ENCODE measurements at regions not wholly inside any gene's neighbourhood (a gene's known extent, or its start where the extent isn't known, plus 50 kb on each side); places are given as distances from the start of the nearest gene placed in this dataset.

- Histone ChIP-seq H3K27ac (ENCODE audit: low read depth, low read length) (no peak overlapping the region), H3K4me3 (ENCODE audit: low read depth, low read length) (no peak overlapping the region), H3K27me3 (ENCODE audit: control insufficient read depth, insufficient read depth, low read length) (no peaks in the 10 kb centered on the region), H3K9me3 (ENCODE audit: control insufficient read depth, insufficient read depth, low read length) (no peaks in the 10 kb centered on the region)
- no peak for TF ChIP-seq CTCF (IDR thresholded peaks at IDR 0.05; ENCODE audit: low read depth, low read length)
- ChIA-PET POLR2A (no interaction called here), CTCF (no interaction called here)
- no peak for DNase-seq (ENCODE audit: low read depth, low spot score)
Measured at GRCh38 chr2:43001787-43002468, 209.5 kb upstream of the HAAO start.

- no peak overlapping the region for H3K4me3 ChIP-seq (ENCODE audit: low read depth, low read length)
- ChIA-PET CTCF (no interaction called here), POLR2A (no interaction called here)
- no peak for DNase-seq (ENCODE audit: low read depth, low spot score)
- no peaks in the 10 kb centered on the region for H3K27me3 ChIP-seq (ENCODE audit: control insufficient read depth, insufficient read depth, low read length)
- TF ChIP-seq CTCF (IDR thresholded peaks at IDR 0.05; ENCODE audit: low read depth, low read length) = no peak
- H3K27ac ChIP-seq (ENCODE audit: low read depth, low read length) = no peak overlapping the region
- no peaks in the 10 kb centered on the region for H3K9me3 ChIP-seq (ENCODE audit: control insufficient read depth, insufficient read depth, low read length)
Measured at GRCh38 chr2:43001055-43001378, 208.6 kb upstream of the HAAO start.

- no peaks in the 10 kb centered on the region for H3K27me3 ChIP-seq (ENCODE audit: control insufficient read depth, insufficient read depth, low read length)
- H3K4me3 ChIP-seq (ENCODE audit: low read depth, low read length) = no peak overlapping the region
- TF ChIP-seq CTCF (IDR thresholded peaks at IDR 0.05; ENCODE audit: low read depth, low read length) = no peak
- CTCF ChIA-PET = no interaction called here
- no peak overlapping the region for H3K27ac ChIP-seq (ENCODE audit: low read depth, low read length)
- POLR2A ChIA-PET = no interaction called here
- DNase-seq (ENCODE audit: low read depth, low spot score) = no peak
- no peaks in the 10 kb centered on the region for H3K9me3 ChIP-seq (ENCODE audit: control insufficient read depth, insufficient read depth, low read length)
Measured at GRCh38 chr2:43000242-43001054, 208.1 kb upstream of the HAAO start.

GRCh38 chr2:42999856-43000241 is 207.5 kb upstream of the HAAO start:
- Histone ChIP-seq H3K9me3 (ENCODE audit: control insufficient read depth, insufficient read depth, low read length) (no peaks in the 10 kb centered on the region), H3K27ac (ENCODE audit: low read depth, low read length) (no peak overlapping the region), H3K4me3 (ENCODE audit: low read depth, low read length) (no peak overlapping the region), H3K27me3 (ENCODE audit: control insufficient read depth, insufficient read depth, low read length) (no peaks in the 10 kb centered on the region)
- no peak for DNase-seq (ENCODE audit: low read depth, low spot score)
- CTCF ChIA-PET = no interaction called here
- POLR2A ChIA-PET = no interaction called here
- TF ChIP-seq CTCF (IDR thresholded peaks at IDR 0.05; ENCODE audit: low read depth, low read length) = no peak

GRCh38 chr2:42999391-42999841 is 207.0 kb upstream of the HAAO start:
- POLR2A ChIA-PET = no interaction called here
- Histone ChIP-seq H3K27ac (ENCODE audit: low read depth, low read length) (no peak overlapping the region), H3K9me3 (ENCODE audit: control insufficient read depth, insufficient read depth, low read length) (no peaks in the 10 kb centered on the region), H3K27me3 (ENCODE audit: control insufficient read depth, insufficient read depth, low read length) (no peaks in the 10 kb centered on the region), H3K4me3 (ENCODE audit: low read depth, low read length) (no peak overlapping the region)
- TF ChIP-seq CTCF (IDR thresholded peaks at IDR 0.05; ENCODE audit: low read depth, low read length) = no peak
- CTCF ChIA-PET = no interaction called here
- DNase-seq (ENCODE audit: low read depth, low spot score) = no peak

Measured in AG04450 (cell line).